HG03571 (cell line): ENCODE measurements at regions not wholly inside any gene's neighbourhood (a gene's known extent, or its start where the extent isn't known, plus 50 kb on each side); places are given as distances from the start of the nearest gene placed in this dataset.

Experiments used
- ATAC-seq: cut with Tn5 transposase; IDR thresholded peaks from one replicate; pipeline ENCODE4 v1.9.1; 2021; ENCODE audit not compliant: unreplicated experiment

DNA sequence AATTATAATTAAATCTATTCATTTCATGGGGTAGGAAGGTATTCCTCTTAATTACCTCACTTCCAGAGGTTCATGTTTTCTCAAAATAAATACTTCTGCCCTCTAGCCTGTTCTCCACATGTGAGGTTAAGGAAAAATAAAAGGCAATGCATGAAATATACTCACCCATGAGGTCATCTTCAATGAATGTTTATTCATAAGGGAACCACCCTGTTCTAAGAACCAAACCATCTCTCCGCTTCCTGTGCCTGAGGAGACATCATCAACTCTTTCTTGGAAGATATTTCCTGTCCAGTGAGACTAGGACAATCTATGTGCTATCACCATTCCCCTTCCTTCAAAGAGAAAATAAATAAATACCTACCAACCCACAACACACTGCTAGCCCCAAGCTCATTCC lies 513.7 kb upstream of the PLXNA2 start:
- ATAC-seq = no peak

GRCh38 chr1:208759255-208759654 lies 515.1 kb upstream of the PLXNA2 start:
- no peak for ATAC-seq

- ATAC-seq = no peak
These were observed 519.8 kb upstream of the PLXNA2 start for GRCh38 chr1:208763971-208764370.

- no peak for ATAC-seq
These were observed 522.6 kb upstream of the PLXNA2 start for GRCh38 chr1:208766832-208767231.

- ATAC-seq = no peak
These were observed 523.6 kb upstream of the PLXNA2 start for GRCh38 chr1:208767816-208768215.

- no peak for ATAC-seq
These were observed 528.7 kb upstream of the PLXNA2 start for GRCh38 chr1:208772891-208773290.

DNA sequence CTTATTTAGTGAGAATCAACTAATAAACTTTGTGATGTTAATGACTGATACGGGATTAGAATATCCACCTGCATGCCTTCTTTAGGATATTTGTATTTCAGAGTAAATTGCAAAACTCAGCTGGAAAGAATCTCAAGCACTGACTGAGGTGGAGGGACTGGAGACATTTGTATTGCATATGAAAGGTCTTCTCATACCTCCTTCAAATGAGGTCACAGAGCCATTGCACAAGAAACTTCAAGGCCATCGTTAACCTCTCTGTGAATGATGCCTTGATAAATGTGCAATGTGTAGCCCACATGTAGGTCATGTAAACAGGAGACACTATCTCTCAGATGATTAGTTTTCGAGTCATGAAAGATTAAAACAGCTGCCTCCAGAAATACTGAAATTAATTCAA lies 531.7 kb upstream of the PLXNA2 start:
- no peak for ATAC-seq

GRCh38 chr1:208778417-208778816 lies 534.2 kb upstream of the PLXNA2 start:
- no peak for ATAC-seq

GRCh38 chr1:208781391-208782045 lies 537.3 kb upstream of the PLXNA2 start:
- ATAC-seq = no peak

- no peak for ATAC-seq
These were observed 538.0 kb upstream of the PLXNA2 start for GRCh38 chr1:208782186-208782585.

GRCh38 chr1:208785629-208786028 lies 541.4 kb upstream of the PLXNA2 start:
- no peak for ATAC-seq

DNA sequence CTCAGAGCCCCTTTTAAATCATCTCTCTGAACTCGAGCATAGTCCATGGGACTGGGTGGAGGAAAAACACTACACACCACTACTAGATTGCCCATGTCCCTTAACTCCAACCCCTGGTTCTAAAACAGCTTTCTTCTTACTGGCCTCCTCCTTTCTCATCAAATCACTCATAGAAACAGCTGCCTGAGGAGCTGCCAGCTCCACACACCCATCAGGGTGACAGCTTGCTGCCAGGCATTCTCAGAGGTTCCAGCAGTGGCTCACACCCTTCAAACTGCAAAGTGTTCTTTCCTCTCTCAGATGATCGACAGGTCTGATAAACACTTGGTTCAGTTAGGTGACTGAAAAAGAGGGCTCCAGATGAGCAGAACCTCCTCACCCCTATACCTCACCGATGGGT lies 543.0 kb upstream of the PLXNA2 start:
- ATAC-seq = no peak

DNA sequence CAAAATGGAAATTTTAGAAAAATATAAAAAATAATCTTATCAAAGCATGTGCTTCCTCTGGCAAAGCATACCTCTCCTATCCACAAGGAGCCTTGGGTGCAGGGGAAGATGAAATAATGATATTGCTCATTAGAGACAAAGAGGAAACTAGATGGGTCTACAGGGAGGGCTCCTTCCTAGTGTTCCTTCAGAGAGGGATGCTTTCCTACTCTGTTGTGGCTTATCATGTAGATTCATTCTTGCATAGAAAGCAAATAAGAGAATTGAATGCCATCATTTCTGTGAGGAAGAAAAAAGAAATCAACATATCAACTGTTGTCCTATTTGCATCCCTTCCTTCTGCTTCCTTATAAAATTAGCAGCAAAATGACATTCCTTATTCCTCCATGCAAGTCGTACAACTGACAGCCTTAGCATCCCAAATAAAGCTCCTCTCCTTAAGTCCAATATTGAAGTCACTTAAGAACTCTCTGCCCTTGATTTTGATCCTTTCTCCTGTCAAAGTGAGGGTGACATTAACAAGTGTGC lies 543.9 kb upstream of the PLXNA2 start:
- no peak for ATAC-seq

DNA sequence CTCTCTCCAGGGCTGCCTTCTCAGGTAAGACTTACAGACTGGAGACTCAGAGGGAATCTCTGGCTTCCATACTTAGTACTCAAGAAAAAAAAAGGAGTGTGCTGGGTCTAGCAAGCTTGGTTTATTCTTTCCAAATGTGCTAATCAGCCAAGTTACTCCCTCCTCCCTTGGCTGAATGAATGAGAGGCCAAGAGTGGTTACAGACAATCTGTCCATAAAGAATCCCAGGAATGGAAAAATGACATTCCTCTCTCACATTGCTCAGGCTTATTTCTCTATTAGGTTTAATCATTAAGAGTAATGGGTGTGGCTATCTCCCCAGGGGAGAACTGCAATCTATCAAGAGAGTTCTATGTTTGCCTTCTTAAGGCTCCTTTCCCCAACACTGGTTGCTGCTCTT lies 547.3 kb upstream of the PLXNA2 start:
- ATAC-seq = no peak

GRCh38 chr1:208793861-208794345 lies 549.7 kb upstream of the PLXNA2 start:
- no peak for ATAC-seq

DNA sequence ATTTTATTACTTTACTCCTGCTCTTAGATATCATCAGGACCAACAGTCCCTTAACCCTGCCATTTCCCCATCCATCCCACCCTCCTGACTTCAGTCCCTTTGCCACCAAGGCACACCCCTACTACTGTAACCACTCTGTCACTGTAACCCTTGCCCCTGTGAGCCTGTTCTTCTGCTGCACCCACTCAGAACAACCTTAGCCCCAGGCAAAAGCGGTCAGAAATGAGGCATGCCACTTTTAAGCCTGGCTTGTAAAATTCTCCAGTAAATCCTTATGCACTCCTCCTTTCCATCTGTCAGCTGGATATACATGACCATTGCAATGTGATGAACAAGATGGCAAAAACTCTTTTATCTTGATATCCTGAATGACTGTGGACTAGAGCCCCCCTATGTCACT lies 555.0 kb upstream of the PLXNA2 start:
- ATAC-seq = no peak

- ATAC-seq = no peak
These were observed 559.0 kb upstream of the PLXNA2 start for GRCh38 chr1:208803011-208803811.

DNA sequence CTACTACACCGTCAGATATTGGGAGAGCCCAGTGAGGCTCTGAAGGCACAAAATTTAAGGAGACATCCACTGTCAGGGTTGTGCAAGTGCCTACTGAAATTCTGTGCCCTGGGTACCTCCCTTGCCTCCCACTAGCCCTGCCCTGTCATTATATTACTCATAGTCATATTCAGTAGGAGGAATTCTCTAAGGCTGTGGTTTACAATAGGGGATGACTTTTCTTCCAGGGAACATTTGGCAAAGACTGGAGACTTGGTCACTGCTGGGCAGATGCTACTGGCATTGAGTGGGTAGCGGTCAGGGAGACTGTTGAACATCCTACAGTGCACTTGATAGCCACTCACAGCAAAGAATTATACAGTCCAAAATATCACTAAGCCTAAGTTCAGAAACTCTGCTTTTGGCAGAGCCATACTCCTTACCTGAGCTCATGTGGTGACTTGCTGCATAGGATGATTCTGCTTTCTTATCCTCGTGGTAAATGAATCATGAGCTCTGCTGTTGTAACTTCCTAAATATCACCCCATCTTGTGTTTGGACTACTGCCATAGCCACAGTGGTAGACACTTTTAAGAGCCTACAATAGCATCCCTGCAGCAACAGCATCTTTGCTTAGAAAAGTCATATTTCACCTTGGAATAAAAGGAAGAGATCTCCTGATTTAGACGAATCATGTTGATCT lies 563.4 kb upstream of the PLXNA2 start:
- no peak for ATAC-seq

DNA sequence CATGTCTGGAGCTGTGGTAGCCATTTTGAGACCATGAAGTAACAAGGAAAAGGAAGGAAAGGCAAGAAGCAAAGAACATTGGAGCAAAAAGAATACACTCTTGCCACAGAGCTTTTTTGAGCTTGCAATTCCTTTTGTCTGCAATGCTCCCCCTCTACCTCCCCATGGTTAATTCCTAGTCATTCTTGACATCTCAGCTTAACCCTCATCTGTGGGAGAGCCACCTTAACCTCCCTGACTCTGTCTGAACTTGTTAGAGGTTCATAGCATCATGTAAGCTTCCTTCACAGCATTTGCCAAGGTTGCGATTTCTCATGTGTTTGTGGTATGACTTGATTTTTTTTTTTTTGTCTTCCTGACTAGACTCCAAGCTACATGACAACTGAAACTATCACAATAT lies 564.1 kb upstream of the PLXNA2 start:
- no peak for ATAC-seq

- no peak for ATAC-seq
These were observed 565.7 kb upstream of the PLXNA2 start for GRCh38 chr1:208809876-208810275.

DNA sequence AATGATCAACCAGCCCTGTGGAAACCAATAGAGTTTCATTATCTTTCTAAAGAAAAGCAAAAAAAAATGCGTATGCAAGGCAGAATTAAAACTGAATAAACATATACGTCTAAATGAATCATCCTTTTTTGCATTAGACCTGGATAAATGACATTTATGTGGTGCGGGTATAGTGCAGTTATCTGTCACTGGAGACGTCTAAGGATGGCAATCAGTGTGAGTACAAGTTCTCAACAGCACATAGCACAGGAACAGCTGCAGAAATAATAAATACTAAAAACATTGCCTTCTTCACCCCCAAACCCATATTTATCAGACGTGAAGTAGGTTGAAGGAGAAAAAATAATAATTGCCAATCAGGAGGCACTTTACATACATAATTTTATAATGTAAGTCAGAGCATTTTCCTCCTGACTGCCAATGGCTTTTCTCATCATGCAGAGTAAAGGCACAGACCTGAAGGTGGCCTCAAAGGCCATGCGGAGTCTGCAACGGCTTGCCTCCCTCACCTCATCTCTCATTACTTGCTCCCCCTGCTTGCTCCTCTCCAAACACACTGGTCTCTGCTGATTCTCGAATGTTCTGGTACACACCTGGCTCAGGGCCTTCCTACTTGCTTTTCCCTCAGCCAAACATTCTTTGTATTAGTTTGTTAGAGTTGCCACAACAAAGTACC lies 574.7 kb upstream of the PLXNA2 start:
- no peak for ATAC-seq
